ENCODE measurements at regions not wholly inside any gene's neighbourhood (a gene's known extent, or its start where the extent isn't known, plus 50 kb on each side); places are given as distances from the start of the nearest gene placed in this dataset.
"Not testable (repeated sequence)": the region's sequence is repeated elsewhere in the genome, so short reads cannot be mapped to it uniquely, and the experiment has no call there.

- TF ChIP-seq CTCF, POLR2A (IDR thresholded peaks at IDR 0.05): not testable (repeated sequence)
Measured at GRCh38 chr7:138332850-138333249, 127.2 kb upstream of the TRIM24 start.
